K562 (cell line): ENCODE measurements at regions not wholly inside any gene's neighbourhood (a gene's known extent, or its start where the extent isn't known, plus 50 kb on each side); places are given as distances from the start of the nearest gene placed in this dataset.

ENCODE experiments used
- ATAC-seq: fragments of 200-7000 bp; cut with Tn5 transposase; 3 replicates; pipeline ENCODE4 v1.9.1; 2020; ENCODE audit warnings: moderate library complexity
- BruUV-seq: library from RNA; stranded (reverse); fragments of 400-500 nt; replicated peaks from 2 replicates; lab custom pipeline; 2021; lab: Mats Ljungman, UMichigan
- CTCF ChIA-PET: fragments of 300-600 bp; formaldehyde crosslinking; extraction: SDS; loops from one replicate; lab custom pipeline; 2021; ENCODE audit warnings: low intra/inter-chr PET ratio; lab: Yijun Ruan, JAX
- POLR2A ChIA-PET: fragments of 300-600, 350-650 bp; sonication (Branson Sonifier 250); formaldehyde crosslinking; extraction: SDS; loops from one replicate; lab custom pipeline; 2021; ENCODE audit warnings: antibody characterized with exemption, inconsistent platforms; lab: Yijun Ruan, JAX
- DNase-seq, 4 experiments: peaks; one replicate each; pipeline versions ENCODE4 v3.0.0 to v3.0.0-alpha.2; 2011 to 2018; ENCODE audit warnings: low spot score in 3 of 4, mixed read lengths in 3 of 4; ENCODE audit errors: extremely low read depth in 1 of 4
- FAIRE-seq: peaks from 2 replicates; lab custom pipeline; 2011; peaks lifted over from hg19 to GRCh38; lab: Jason Lieb, UNC
- H2AFZ ChIP-seq: 2 replicates; pipeline ENCODE4 v1.6.0; 2011; ENCODE audit warnings: low read depth, low read length, control low read depth, inconsistent platforms
- H3K27ac ChIP-seq: fragments of 200-600 bp; 3 replicates; pipeline ENCODE4 v1.8.0; 2011; ENCODE audit warnings: low read depth, mild to moderate bottlenecking, control low read depth, inconsistent platforms, low read length, moderate library complexity, mixed read lengths; ENCODE audit errors: extremely low read depth
- H3K27me3 ChIP-seq, 2 experiments: fragments of 300-600 bp in 1 of 2; 2 replicates in 1 of 2; 3 replicates in 1 of 2; pipeline versions ENCODE4 v1.6.0 to v1.8.0; 2011; ENCODE audit warnings: inconsistent platforms in 2 of 2, low read length in 2 of 2, mild to moderate bottlenecking in 1 of 2, mixed read lengths in 1 of 2, moderate library complexity in 1 of 2; ENCODE audit not compliant: control insufficient read depth in 2 of 2, insufficient read depth in 2 of 2
- H3K36me3 ChIP-seq: fragments of 300-600 bp; 3 replicates; pipeline ENCODE4 v1.8.0; 2011; ENCODE audit warnings: mild to moderate bottlenecking, low read length, inconsistent platforms; ENCODE audit not compliant: control insufficient read depth, insufficient read depth
- H3K4me1 ChIP-seq, 2 experiments: fragments of 200-600 bp in 1 of 2; replicated peaks in 1 of 2; 2 replicates in 1 of 2; 3 replicates in 1 of 2; pipeline versions ENCODE4 v1.5.1 to v1.8.0; 2011; ENCODE audit warnings: inconsistent platforms in 2 of 2, low read length in 2 of 2, mild to moderate bottlenecking in 1 of 2, mixed read lengths in 1 of 2, moderate library complexity in 1 of 2; ENCODE audit not compliant: control insufficient read depth in 2 of 2, insufficient read depth in 2 of 2
- H3K4me2 ChIP-seq: 2 replicates; pipeline ENCODE4 v1.6.1; 2011; ENCODE audit warnings: low read length, control low read depth, inconsistent platforms, mixed read lengths; ENCODE audit not compliant: insufficient read depth
- H3K4me3 ChIP-seq: fragments of 200-600 bp; sonication (generic), shearing (Covaris generic); 2 replicates; pipeline ENCODE4 v1.5.1; 2016; ENCODE audit warnings: control low read depth, inconsistent platforms
- H3K79me2 ChIP-seq: fragments of 200-600 bp; 3 replicates; pipeline ENCODE4 v1.8.0; 2011; ENCODE audit warnings: low read length, inconsistent platforms; ENCODE audit not compliant: control insufficient read depth, insufficient read depth
- H3K9ac ChIP-seq, 2 experiments: 2 replicates each; pipeline versions ENCODE4 v1.6.0 to v1.6.1; 2011; ENCODE audit warnings: low read depth in 2 of 2, low read length in 2 of 2, control low read depth in 1 of 2, inconsistent platforms in 1 of 2, mild to moderate bottlenecking in 1 of 2, mixed read lengths in 1 of 2; ENCODE audit not compliant: insufficient read depth in 1 of 2
- H3K9me1 ChIP-seq: one replicate; pipeline ENCODE4 v1.6.0; 2011; ENCODE audit warnings: inconsistent platforms, mild to moderate bottlenecking, low read length, moderate library complexity; ENCODE audit not compliant: control insufficient read depth, insufficient read depth
- H3K9me3 ChIP-seq: replicated peaks from 2 replicates; pipeline ENCODE4 v1.5.1; 2011; ENCODE audit warnings: low read depth, low read length, inconsistent platforms; ENCODE audit not compliant: control insufficient read depth, insufficient read depth
- H4K20me1 ChIP-seq: replicated peaks from 2 replicates; pipeline ENCODE4 v1.6.1; 2011; ENCODE audit warnings: low read length, inconsistent platforms, mixed read lengths; ENCODE audit not compliant: control insufficient read depth, insufficient read depth
- BDP1 ChIP-seq: IDR thresholded peaks from 3 replicates; pipeline ENCODE4 v1.6.1; 2011; ENCODE audit not compliant: insufficient read length, insufficient read depth
- CAMTA2 ChIP-seq: fragments of 250-450 bp; sonication (Bioruptor Pico); conservative IDR thresholded peaks from 2 replicates; pipeline ENCODE4 v1.5.1; 2022
- CREM ChIP-seq: IDR thresholded peaks from 2 replicates; pipeline ENCODE4 v1.6.1; 2014; ENCODE audit warnings: antibody characterized with exemption, low read depth
- HNRNPL ChIP-seq: fragments of 200-400 bp; formaldehyde crosslinking; IDR thresholded peaks from 2 replicates; pipeline ENCODE4 v1.6.1; 2017; ENCODE audit warnings: low read depth, mild to moderate bottlenecking, low read length
- HOXB6 ChIP-seq: fragments of 250-450 bp; sonication (Bioruptor Pico); IDR thresholded peaks from 2 replicates; pipeline ENCODE4 v1.5.1; 2022; ENCODE audit warnings: mild to moderate bottlenecking, borderline replicate concordance
- IRF2 ChIP-seq: sonication (generic); formaldehyde crosslinking; IDR thresholded peaks from 2 replicates; pipeline ENCODE4 v1.8.1; 2022; ENCODE audit warnings: mild to moderate bottlenecking, missing genetic modification reagents
- MXI1 ChIP-seq: IDR thresholded peaks from 2 replicates; pipeline ENCODE4 v1.6.1; 2011; ENCODE audit warnings: low read depth, mild to moderate bottlenecking, improper control_type of control experiment, low read length
- POLR2B ChIP-seq: fragments of 450-650 bp; IDR thresholded peaks from 2 replicates; pipeline ENCODE4 v1.6.1; 2018; ENCODE audit warnings: low read depth; ENCODE audit not compliant: partially characterized antibody
- SMAD1 ChIP-seq: fragments of 150-350 bp; IDR thresholded peaks from 2 replicates; pipeline ENCODE4 v1.6.1; 2014; ENCODE audit warnings: low read length, low read depth; ENCODE audit not compliant: partially characterized antibody
- STAT5B ChIP-seq: fragments of 250-450 bp; sonication (Bioruptor Pico); IDR thresholded peaks from 2 replicates; pipeline ENCODE4 v1.8.0; 2021; ENCODE audit warnings: mild to moderate bottlenecking, inconsistent platforms
- ZNF431 ChIP-seq: sonication (generic); formaldehyde crosslinking; IDR thresholded peaks from 2 replicates; pipeline ENCODE4 v1.8.0; 2022; ENCODE audit warnings: mild to moderate bottlenecking, missing genetic modification reagents
- WGBS: fragments of 100-300 bp; shearing (Covaris generic); methylation state at CpG from one replicate; pipeline ENCODE4 v1.1.6; 2016; ENCODE audit warnings: low coverage, mixed read lengths; ENCODE audit not compliant: insufficient coverage; ENCODE audit errors: missing lambda C conversion rate; 5-methylcytosine and 5-hydroxymethylcytosine counted together
- in situ Hi-C: fragments of 300-500 bp; cut with MboI; formaldehyde crosslinking; loops from 4 replicates; pipeline ENCODE4 v1.15.0; 2018; ENCODE audit warnings: inconsistent platforms, mixed read lengths
- intact Hi-C: fragments of 100-400 bp; cut with micrococcal nuclease; formaldehyde crosslinking; loops from 2 replicates; pipeline ENCODE4 v1.14.2; 2022
- TF ChIP-seq, protein P1 (sequence below), 2 experiments: IDR thresholded peaks; 2 replicates each; pipeline ENCODE4 v1.6.1; 2012; ENCODE audit warnings: improper control_type of control experiment in 2 of 2, low read depth in 2 of 2, low read length in 2 of 2, borderline replicate concordance in 1 of 2
- TF ChIP-seq, protein P2 (sequence below), 2 experiments: fragments of 450-650 bp; IDR thresholded peaks; 2 replicates each; pipeline ENCODE4 v1.6.1; 2016
- TF ChIP-seq, protein P3 (sequence below): sonication (generic); formaldehyde crosslinking; IDR thresholded peaks from 2 replicates; pipeline ENCODE4 v1.8.0; 2022; ENCODE audit warnings: mild to moderate bottlenecking, missing genetic modification reagents

DNA sequence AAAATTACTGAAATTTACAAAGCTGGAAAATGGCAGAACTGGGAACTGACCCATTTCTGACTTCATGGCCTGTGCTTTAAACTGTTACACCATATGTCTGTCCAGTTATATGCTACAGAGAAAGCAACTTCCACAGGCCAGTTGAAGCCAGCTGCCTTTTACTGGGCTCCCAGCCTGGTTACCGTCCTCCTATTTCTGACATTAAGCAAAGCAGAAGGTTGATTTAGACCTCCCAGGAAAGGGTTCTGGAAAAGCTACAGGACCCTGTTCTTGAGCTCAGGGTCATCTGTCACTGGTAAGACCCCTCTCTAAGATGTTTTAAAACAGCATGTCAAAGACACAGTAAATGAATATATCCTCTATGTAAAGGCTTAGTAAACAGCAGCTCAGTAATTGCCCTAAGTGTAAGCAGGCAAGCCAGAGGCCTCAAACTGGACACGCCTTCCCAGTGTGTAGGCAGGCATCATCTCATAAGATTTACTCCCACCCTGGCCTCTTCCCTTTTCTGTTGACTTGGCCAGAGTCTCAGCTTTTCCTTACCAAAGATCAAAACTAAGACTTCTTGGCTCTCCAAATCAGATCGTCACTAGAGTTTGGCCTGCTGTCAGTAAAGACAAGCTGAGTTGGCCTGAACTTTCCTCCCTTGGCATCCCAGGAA is 55.4 kb upstream of the RNU6-8 start:
- no peak overlapping the region for H3K4me2 ChIP-seq
- H2AFZ ChIP-seq, result peak overlapping the region; percentile 29; the same call in 1 of the 2 replicates
- H3K27ac ChIP-seq, result no peak overlapping the region
- CTCF ChIA-PET, result no interaction called here
- H3K9ac ChIP-seq, result no peak overlapping the region
- H3K27me3 ChIP-seq, result no peaks in the 10 kb centered on the region
- peaks cover 5% of the 10 kb centered on the region; the same call in 1 of the 2 replicates for H3K9me3 ChIP-seq
- in situ Hi-C loops (loop anchor here (5.0 to 25.0 kb wide), 2 partner anchors 209 to 746 kb away; no protein-coding TSS in a partner anchor), intact Hi-C loops (no loop called here)
- DNase-seq (peak in 1 of 4 experiments; percentile 11), ATAC-seq (no peak), FAIRE-seq (no peak)
- POLR2A ChIA-PET, result interaction anchor here (1.0 kb wide), 1 partner anchor 184 kb away, joined by 3 read pairs; no protein-coding TSS in a partner anchor
- H4K20me1 ChIP-seq, result no peaks in the 10 kb centered on the region
- TF ChIP-seq, protein P1, sequence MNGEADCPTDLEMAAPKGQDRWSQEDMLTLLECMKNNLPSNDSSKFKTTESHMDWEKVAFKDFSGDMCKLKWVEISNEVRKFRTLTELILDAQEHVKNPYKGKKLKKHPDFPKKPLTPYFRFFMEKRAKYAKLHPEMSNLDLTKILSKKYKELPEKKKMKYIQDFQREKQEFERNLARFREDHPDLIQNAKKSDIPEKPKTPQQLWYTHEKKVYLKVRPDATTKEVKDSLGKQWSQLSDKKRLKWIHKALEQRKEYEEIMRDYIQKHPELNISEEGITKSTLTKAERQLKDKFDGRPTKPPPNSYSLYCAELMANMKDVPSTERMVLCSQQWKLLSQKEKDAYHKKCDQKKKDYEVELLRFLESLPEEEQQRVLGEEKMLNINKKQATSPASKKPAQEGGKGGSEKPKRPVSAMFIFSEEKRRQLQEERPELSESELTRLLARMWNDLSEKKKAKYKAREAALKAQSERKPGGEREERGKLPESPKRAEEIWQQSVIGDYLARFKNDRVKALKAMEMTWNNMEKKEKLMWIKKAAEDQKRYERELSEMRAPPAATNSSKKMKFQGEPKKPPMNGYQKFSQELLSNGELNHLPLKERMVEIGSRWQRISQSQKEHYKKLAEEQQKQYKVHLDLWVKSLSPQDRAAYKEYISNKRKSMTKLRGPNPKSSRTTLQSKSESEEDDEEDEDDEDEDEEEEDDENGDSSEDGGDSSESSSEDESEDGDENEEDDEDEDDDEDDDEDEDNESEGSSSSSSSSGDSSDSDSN (IDR thresholded peaks at IDR 0.05; ENCODE audit: borderline replicate concordance in 1 of 2, low read depth in 2 of 2, low read length in 2 of 2), result no peak
- TF ChIP-seq, protein P2, sequence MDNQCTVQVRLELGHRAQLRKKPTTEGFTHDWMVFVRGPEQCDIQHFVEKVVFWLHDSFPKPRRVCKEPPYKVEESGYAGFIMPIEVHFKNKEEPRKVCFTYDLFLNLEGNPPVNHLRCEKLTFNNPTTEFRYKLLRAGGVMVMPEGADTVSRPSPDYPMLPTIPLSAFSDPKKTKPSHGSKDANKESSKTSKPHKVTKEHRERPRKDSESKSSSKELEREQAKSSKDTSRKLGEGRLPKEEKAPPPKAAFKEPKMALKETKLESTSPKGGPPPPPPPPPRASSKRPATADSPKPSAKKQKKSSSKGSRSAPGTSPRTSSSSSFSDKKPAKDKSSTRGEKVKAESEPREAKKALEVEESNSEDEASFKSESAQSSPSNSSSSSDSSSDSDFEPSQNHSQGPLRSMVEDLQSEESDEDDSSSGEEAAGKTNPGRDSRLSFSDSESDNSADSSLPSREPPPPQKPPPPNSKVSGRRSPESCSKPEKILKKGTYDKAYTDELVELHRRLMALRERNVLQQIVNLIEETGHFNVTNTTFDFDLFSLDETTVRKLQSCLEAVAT (IDR thresholded peaks at IDR 0.05), result no peak
- TF ChIP-seq MXI1 (no peak), POLR2B (no peak), BDP1 (no peak), ZNF431 (CRISPR knock-in tag) (no peak), HNRNPL (no peak), STAT5B (CRISPR knock-in tag) (no peak), CAMTA2 (CRISPR knock-in tag) (no peak), IRF2 (CRISPR knock-in tag) (no peak), CREM (no peak), HOXB6 (CRISPR knock-in tag) (no peak), SMAD1 (no peak)
- TF ChIP-seq, protein P3, sequence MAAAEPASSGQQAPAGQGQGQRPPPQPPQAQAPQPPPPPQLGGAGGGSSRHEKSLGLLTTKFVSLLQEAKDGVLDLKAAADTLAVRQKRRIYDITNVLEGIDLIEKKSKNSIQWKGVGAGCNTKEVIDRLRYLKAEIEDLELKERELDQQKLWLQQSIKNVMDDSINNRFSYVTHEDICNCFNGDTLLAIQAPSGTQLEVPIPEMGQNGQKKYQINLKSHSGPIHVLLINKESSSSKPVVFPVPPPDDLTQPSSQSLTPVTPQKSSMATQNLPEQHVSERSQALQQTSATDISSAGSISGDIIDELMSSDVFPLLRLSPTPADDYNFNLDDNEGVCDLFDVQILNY (CRISPR knock-in tag), result no peak
- H3K79me2 ChIP-seq, result no peaks in the 10 kb centered on the region
- H3K9me1 ChIP-seq, result no peaks in the 10 kb centered on the region
- no TSS peak for BruUV-seq
- H3K4me3 ChIP-seq, result no peak overlapping the region
- H3K36me3 ChIP-seq, result no peaks in the 10 kb centered on the region
- H3K4me1 ChIP-seq, result peaks cover 4 to 15% of the 10 kb centered on the region in 2 experiments; a peak in 3 of 5 replicates
- WGBS, result 30% methylated on average over 2 of the region's 3 CpGs
